Adrenal gland (tissue), 9 donors: ENCODE measurements at regions not wholly inside any gene's neighbourhood (a gene's known extent, or its start where the extent isn't known, plus 50 kb on each side); places are given as distances from the start of the nearest gene placed in this dataset.

Experiments used
- DNase-seq, 7 donors: peaks; one replicate each; pipeline ENCODE4 v3.0.0-alpha.2; 2019 to 2020
- H3K27ac ChIP-seq, 5 donors: fragments of 200-600 bp; sonication (generic) in 4 of 5; 1 replicate in 3 of 5; 2 replicates in 2 of 5; pipeline versions ENCODE4 v1.5.1 to v1.8.0; 2016 to 2020; ENCODE audit warnings: mild to moderate bottlenecking in 1 of 5
- H3K27me3 ChIP-seq: fragments of 200-600 bp; 2 replicates; pipeline ENCODE4 v1.8.0; 2021
- H3K36me3 ChIP-seq, 2 donors: fragments of 200-600 bp; replicated peaks in 1 of 2; 1 replicate in 1 of 2; 2 replicates in 1 of 2; pipeline versions ENCODE4 v1.5.1 to v1.8.0; 2018 to 2022
- H3K4me1 ChIP-seq, 2 donors: fragments of 200-600 bp; replicated peaks in 1 of 2; 1 replicate in 1 of 2; 2 replicates in 1 of 2; pipeline versions ENCODE4 v1.5.1 to v1.8.0; 2018 to 2021
- H3K4me3 ChIP-seq, 4 donors: fragments of 200-600 bp; sonication (generic) in 3 of 4; one replicate each; pipeline ENCODE4 v1.5.1; 2016 to 2018
- H3K9me3 ChIP-seq, 3 donors: fragments of 200-600 bp; sonication (generic) in 1 of 3; replicated peaks in 1 of 3; 1 replicate in 2 of 3; 2 replicates in 1 of 3; pipeline versions ENCODE4 v1.5.1 to v1.8.0; 2016 to 2021
- CTCF ChIP-seq, 6 experiments: fragments of 450-650 bp in 4 of 6; fragments of 200-600 bp in 2 of 6; sonication (generic) in 1 of 6; IDR thresholded peaks; 1 replicate in 5 of 6; 2 replicates in 1 of 6; pipeline versions ENCODE4 v1.5.1 to v1.8.0; 2016 to 2021; ENCODE audit warnings: antibody characterized with exemption in 6 of 6, mild to moderate bottlenecking in 2 of 6, moderate library complexity in 1 of 6
- POLR2A ChIP-seq, 2 donors: fragments of 450-650 bp; IDR thresholded peaks; one replicate each; pipeline ENCODE4 v1.6.1; 2017; ENCODE audit warnings: antibody characterized with exemption in 2 of 2, mild to moderate bottlenecking in 2 of 2, moderate library complexity in 1 of 2
- WGBS, 4 donors: extraction: QIAGEN DNeasy Blood & Tissue Kit in 2 of 4; methylation state at CpG; one replicate each; pipeline versions ENCODE4 v1.1.5 to v1.1.7; 2013 to 2017; 5-methylcytosine and 5-hydroxymethylcytosine counted together
- intact Hi-C, 2 donors: fragments of 100-400 bp; cut with DNase I; formaldehyde crosslinking; loops; one replicate each; pipeline versions ENCODE4 v1.14.1 to v1.15.0; 2022 to 2023
- donor health status: healthy with polysubstance abuse.
- donor health status: Bipolar disorder and iron deficiency.
- donor health status: DM: yes; HTN: yes; CAD: no.
- donor health status: DM: no; HTN: no; CAD: no.
- donor health status: DM: no; HTN: no; CAD: no.

GRCh38 chr4:98749206-98749605, 90.8 kb upstream of the TSPAN5 start:
- H3K36me3 ChIP-seq: no peaks in the 10 kb centered on the region
- intact Hi-C loops: no loop called here
- no peak for DNase-seq
- TF ChIP-seq POLR2A (IDR thresholded peaks at IDR 0.05) (no peak), CTCF (IDR thresholded peaks at IDR 0.05) (no peak)
- H3K4me1 ChIP-seq: no peaks in the 10 kb centered on the region
- H3K27me3 ChIP-seq: no peaks in the 10 kb centered on the region
- H3K4me3 ChIP-seq: no peak overlapping the region
- H3K27ac ChIP-seq: no peak overlapping the region
- H3K9me3 ChIP-seq: no peaks in the 10 kb centered on the region

GRCh38 chr4:98748609-98749008, 90.2 kb upstream of the TSPAN5 start:
- Histone ChIP-seq H3K4me3 (no peak overlapping the region), H3K27me3 (no peaks in the 10 kb centered on the region), H3K27ac (no peak overlapping the region), H3K36me3 (no peaks in the 10 kb centered on the region), H3K9me3 (no peaks in the 10 kb centered on the region), H3K4me1 (no peaks in the 10 kb centered on the region)
- DNase-seq: no peak
- 87 to 100% (median 93%) methylated on average over 2 of the region's 2 CpGs for WGBS, 4 donors
- intact Hi-C loops: no loop called here
- no peak for TF ChIP-seq CTCF (IDR thresholded peaks at IDR 0.05)

GRCh38 chr4:98747393-98748091, 89.1 kb upstream of the TSPAN5 start:
- no peaks in the 10 kb centered on the region for H3K9me3 ChIP-seq
- TF ChIP-seq POLR2A (IDR thresholded peaks at IDR 0.05) (no peak), CTCF (IDR thresholded peaks at IDR 0.05) (no peak)
- no peaks in the 10 kb centered on the region for H3K4me1 ChIP-seq
- no peaks in the 10 kb centered on the region for H3K27me3 ChIP-seq
- H3K27ac ChIP-seq: no peak overlapping the region
- no peak for DNase-seq
- no peak overlapping the region for H3K4me3 ChIP-seq
- intact Hi-C loops: no loop called here
- WGBS, 4 donors: 71 to 93% (median 78%) methylated on average over 7 of the region's 7 CpGs
- no peaks in the 10 kb centered on the region for H3K36me3 ChIP-seq

GRCh38 chr4:98746936-98747335, 88.5 kb upstream of the TSPAN5 start:
- intact Hi-C loops: no loop called here
- 45 to 82% (median 76%) methylated on average over 4 of the region's 4 CpGs for WGBS, 4 donors
- no peak for DNase-seq

More at GRCh38 chr4:98746936-98747335, 88.5 kb upstream of the TSPAN5 start:
- TF ChIP-seq POLR2A (IDR thresholded peaks at IDR 0.05) (no peak), CTCF (IDR thresholded peaks at IDR 0.05) (no peak)
- Histone ChIP-seq H3K9me3 (no peaks in the 10 kb centered on the region), H3K27ac (no peak overlapping the region), H3K27me3 (no peaks in the 10 kb centered on the region), H3K4me1 (no peaks in the 10 kb centered on the region), H3K36me3 (no peaks in the 10 kb centered on the region), H3K4me3 (no peak overlapping the region)
